GM23338 (cell line): ENCODE measurements at regions not wholly inside any gene's neighbourhood (a gene's known extent, or its start where the extent isn't known, plus 50 kb on each side); places are given as distances from the start of the nearest gene placed in this dataset.

Experiments
- ATAC-seq: fragments of 200-7000 bp; cut with Tn5 transposase; 3 replicates; pipeline ENCODE4 v1.9.1; 2020
- DNase-seq: peaks from one replicate; pipeline ENCODE4 v3.0.0-alpha.2; 2015; ENCODE audit warnings: low spot score
- H2AFZ ChIP-seq: fragments of 200-600 bp; sonication (generic); 2 replicates; pipeline ENCODE4 v1.8.0; 2016; ENCODE audit warnings: antibody characterized with exemption, mild to moderate bottlenecking, moderate library complexity
- H3F3A ChIP-seq: fragments of 200-600 bp; sonication (generic); replicated peaks from 2 replicates; pipeline ENCODE4 v1.8.0; 2017; ENCODE audit warnings: antibody characterized with exemption, mixed run types, low read depth
- H3K27ac ChIP-seq: fragments of 200-600 bp; sonication (generic); 2 replicates; pipeline ENCODE4 v1.6.1; 2016; ENCODE audit warnings: low read depth
- H3K27me3 ChIP-seq: fragments of 200-600 bp; sonication (generic); 2 replicates; pipeline ENCODE4 v1.8.0; 2016; ENCODE audit warnings: mild to moderate bottlenecking, mixed run types, moderate library complexity; ENCODE audit not compliant: insufficient read depth
- H3K36me3 ChIP-seq: fragments of 200-600 bp; sonication (generic); 2 replicates; pipeline ENCODE4 v1.8.0; 2016; ENCODE audit warnings: mild to moderate bottlenecking; ENCODE audit not compliant: insufficient read depth
- H3K4me1 ChIP-seq: fragments of 200-600 bp; sonication (generic); 2 replicates; pipeline ENCODE4 v1.8.0; 2016; ENCODE audit warnings: mild to moderate bottlenecking, moderate library complexity; ENCODE audit not compliant: insufficient read depth
- H3K4me2 ChIP-seq: fragments of 200-600 bp; sonication (generic); 2 replicates; pipeline ENCODE4 v1.7.1; 2017; ENCODE audit warnings: mixed run types
- H3K4me3 ChIP-seq: fragments of 200-600 bp; sonication (generic); 2 replicates; pipeline ENCODE4 v1.6.1; 2016; ENCODE audit warnings: mixed run types
- H3K79me2 ChIP-seq: fragments of 200-600 bp; sonication (generic); replicated peaks from 2 replicates; pipeline ENCODE4 v1.8.0; 2017; ENCODE audit warnings: mild to moderate bottlenecking; ENCODE audit not compliant: insufficient read depth
- H3K9me2 ChIP-seq: fragments of 200-600 bp; sonication (generic); 2 replicates; pipeline ENCODE4 v1.8.0; 2017; ENCODE audit not compliant: insufficient read depth
- H4K20me1 ChIP-seq: fragments of 200-600 bp; sonication (generic); replicated peaks from 2 replicates; pipeline ENCODE4 v1.8.0; 2017; ENCODE audit warnings: mild to moderate bottlenecking; ENCODE audit not compliant: insufficient read depth
- H3K27ac Mint-ChIP-seq: 2 replicates; pipeline ENCODE4 v1.8.0; 2020; ENCODE audit warnings: inconsistent platforms, mild to moderate bottlenecking, moderate library complexity, mixed read lengths
- H3K27me3 Mint-ChIP-seq: 3 replicates; pipeline ENCODE4 v1.8.0; 2022; ENCODE audit warnings: low read depth, mild to moderate bottlenecking, moderate library complexity, mixed read lengths, inconsistent platforms; ENCODE audit not compliant: insufficient read depth, poor library complexity
- H3K36me3 Mint-ChIP-seq: 3 replicates; pipeline ENCODE4 v1.8.0; 2021; ENCODE audit warnings: low read depth, mild to moderate bottlenecking, inconsistent platforms, moderate library complexity, mixed read lengths
- H3K4me1 Mint-ChIP-seq: 3 replicates; pipeline ENCODE4 v1.8.0; 2020; ENCODE audit warnings: mild to moderate bottlenecking, inconsistent platforms, mixed read lengths
- H3K4me3 Mint-ChIP-seq: 3 replicates; pipeline ENCODE4 v1.8.0; 2021; ENCODE audit warnings: moderate library complexity, mild to moderate bottlenecking, inconsistent platforms, mixed read lengths
- H3K9me3 Mint-ChIP-seq: 3 replicates; pipeline ENCODE4 v1.8.0; 2020; ENCODE audit warnings: moderate library complexity, mild to moderate bottlenecking, inconsistent platforms, mixed read lengths
- CTCF ChIP-seq, 2 experiments: fragments of 200-600 bp in 1 of 2; sonication (generic) in 1 of 2; conservative IDR thresholded peaks; 2 replicates each; pipeline versions ENCODE4 v1.5.1 to v1.6.1; 2016 to 2017; ENCODE audit warnings: antibody characterized with exemption in 2 of 2, low read depth in 2 of 2, mild to moderate bottlenecking in 2 of 2, moderate library complexity in 1 of 2
- ETS1 ChIP-seq: IDR thresholded peaks from 2 replicates; pipeline ENCODE4 v1.6.1; 2016; ENCODE audit warnings: antibody characterized with exemption
- NANOG ChIP-seq: IDR thresholded peaks from 2 replicates; pipeline ENCODE4 v1.6.1; 2016; ENCODE audit warnings: antibody characterized with exemption, borderline replicate concordance
- ZNF462 ChIP-seq: fragments of 250-450 bp; sonication (Bioruptor Pico); IDR thresholded peaks from 2 replicates; pipeline ENCODE4 v1.5.0; 2020; ENCODE audit warnings: mild to moderate bottlenecking, moderate library complexity

- H3K4me3 Mint-ChIP-seq, result no peak overlapping the region
- Histone ChIP-seq H2AFZ (no peak overlapping the region), H3F3A (no peaks in the 10 kb centered on the region), H3K27ac (no peak overlapping the region), H3K36me3 (no peaks in the 10 kb centered on the region), H3K27me3 (no peaks in the 10 kb centered on the region), H3K4me3 (no peak overlapping the region), H4K20me1 (no peaks in the 10 kb centered on the region), H3K79me2 (no peaks in the 10 kb centered on the region), H3K4me2 (no peak overlapping the region), H3K4me1 (no peaks in the 10 kb centered on the region), H3K9me2 (no peaks in the 10 kb centered on the region)
- no peaks in the 10 kb centered on the region for H3K9me3 Mint-ChIP-seq
- no peaks in the 10 kb centered on the region for H3K27me3 Mint-ChIP-seq
- no peaks in the 10 kb centered on the region for H3K36me3 Mint-ChIP-seq
- H3K4me1 Mint-ChIP-seq, result no peaks in the 10 kb centered on the region; the same call in 2 of the 3 replicates
- no peak overlapping the region for H3K27ac Mint-ChIP-seq
- TF ChIP-seq NANOG, result no peak
- TF ChIP-seq ETS1, result no peak
- no peak for TF ChIP-seq ZNF462
- TF ChIP-seq CTCF (conservative IDR thresholded peaks at IDR 0.05; ENCODE audit: low read depth in 2 of 2), result no peak
- ATAC-seq, result no peak
- no peak for DNase-seq
These were observed 75.2 kb upstream of the LMO3 start for GRCh38 chr12:16681196-16681595.
